Suprapubic skin (tissue), 4 donors: ENCODE measurements at regions not wholly inside any gene's neighbourhood (a gene's known extent, or its start where the extent isn't known, plus 50 kb on each side); places are given as distances from the start of the nearest gene placed in this dataset.

Experiments used
- DNase-seq, 2 donors: peaks; one replicate each; pipeline ENCODE4 v3.0.0-alpha.2; 2019; ENCODE audit warnings: low spot score in 2 of 2
- H3K27ac ChIP-seq: fragments of 200-600 bp; sonication (generic); one replicate; pipeline ENCODE4 v1.5.1; 2019
- H3K27me3 ChIP-seq: fragments of 200-600 bp; sonication (generic); one replicate; pipeline ENCODE4 v1.5.1; 2019
- H3K36me3 ChIP-seq: fragments of 200-600 bp; sonication (generic); one replicate; pipeline ENCODE4 v1.5.1; 2019
- H3K4me1 ChIP-seq: fragments of 200-600 bp; sonication (generic); one replicate; pipeline ENCODE4 v1.5.1; 2019
- H3K4me3 ChIP-seq: fragments of 200-600 bp; sonication (generic); one replicate; pipeline ENCODE4 v1.5.1; 2019; ENCODE audit warnings: mild to moderate bottlenecking
- H3K9me3 ChIP-seq: fragments of 200-600 bp; sonication (generic); one replicate; pipeline ENCODE4 v1.5.1; 2019
- CTCF ChIP-seq, 2 donors: fragments of 200-600 bp in 1 of 2; fragments of 450-650 bp in 1 of 2; sonication (generic) in 1 of 2; IDR thresholded peaks; one replicate each; pipeline ENCODE4 v1.5.1; 2016 to 2019; ENCODE audit warnings: antibody characterized with exemption in 2 of 2, mild to moderate bottlenecking in 1 of 2, moderate library complexity in 1 of 2
- EP300 ChIP-seq: sonication (generic); formaldehyde crosslinking; IDR thresholded peaks from one replicate; pipeline ENCODE4 v1.6.1; 2017; ENCODE audit warnings: antibody characterized with exemption
- POLR2A ChIP-seq, 2 donors: fragments of 450-650 bp; IDR thresholded peaks; one replicate each; pipeline ENCODE4 v1.6.1; 2017; ENCODE audit warnings: antibody characterized with exemption in 2 of 2, mild to moderate bottlenecking in 2 of 2, moderate library complexity in 2 of 2
- POLR2AphosphoS5 ChIP-seq, 3 donors: sonication (generic); formaldehyde crosslinking; IDR thresholded peaks; one replicate each; pipeline ENCODE4 v1.6.1; 2017; ENCODE audit warnings: antibody characterized with exemption in 3 of 3
- WGBS: methylation state at CpG from one replicate; pipeline ENCODE4 v1.1.5; 2018; 5-methylcytosine and 5-hydroxymethylcytosine counted together

GRCh38 chr12:24488906-24489619, 459.8 kb downstream of the BCAT1 start:
- Histone ChIP-seq H3K4me1 (peaks cover 27% of the 10 kb centered on the region), H3K27ac (no peak overlapping the region), H3K9me3 (no peaks in the 10 kb centered on the region), H3K36me3 (no peaks in the 10 kb centered on the region), H3K4me3 (no peak overlapping the region), H3K27me3 (no peaks in the 10 kb centered on the region)
- no peak for DNase-seq
- TF ChIP-seq POLR2A (IDR thresholded peaks at IDR 0.05) (no peak), EP300 (no peak), CTCF (IDR thresholded peaks at IDR 0.05) (no peak)
- WGBS: 58% methylated on average over 6 of the region's 6 CpGs

GRCh38 chr12:24488091-24488596, 460.8 kb downstream of the BCAT1 start:
- Histone ChIP-seq H3K4me3 (no peak overlapping the region), H3K9me3 (no peaks in the 10 kb centered on the region), H3K27me3 (no peaks in the 10 kb centered on the region), H3K27ac (no peak overlapping the region), H3K4me1 (peaks cover 27% of the 10 kb centered on the region), H3K36me3 (no peaks in the 10 kb centered on the region)
- TF ChIP-seq POLR2A (IDR thresholded peaks at IDR 0.05): no peak
- 73% methylated on average over 2 of the region's 2 CpGs for WGBS
- DNase-seq: no peak

- 62% methylated on average over 3 of the region's 3 CpGs for WGBS
- Histone ChIP-seq H3K27ac (no peak overlapping the region), H3K27me3 (no peaks in the 10 kb centered on the region), H3K36me3 (no peaks in the 10 kb centered on the region), H3K4me1 (peaks cover 27% of the 10 kb centered on the region), H3K9me3 (no peaks in the 10 kb centered on the region), H3K4me3 (no peak overlapping the region)
- DNase-seq: no peak
- no peak for TF ChIP-seq CTCF (IDR thresholded peaks at IDR 0.05)
- no peak for TF ChIP-seq POLR2A (IDR thresholded peaks at IDR 0.05)
- TF ChIP-seq POLR2AphosphoS5 (IDR thresholded peaks at IDR 0.05): no peak
- no peak for TF ChIP-seq EP300
Observed at GRCh38 chr12:24487606-24488005, 461.3 kb downstream of the BCAT1 start.

- Histone ChIP-seq H3K36me3 (no peaks in the 10 kb centered on the region), H3K4me1 (peaks cover 9% of the 10 kb centered on the region), H3K9me3 (no peaks in the 10 kb centered on the region), H3K27me3 (no peaks in the 10 kb centered on the region), H3K4me3 (no peak overlapping the region), H3K27ac (no peak overlapping the region)
- DNase-seq: no peak
- WGBS: 91% methylated on average over 3 of the region's 3 CpGs
- no peak for TF ChIP-seq CTCF (IDR thresholded peaks at IDR 0.05)
- TF ChIP-seq POLR2AphosphoS5 (IDR thresholded peaks at IDR 0.05): no peak
- TF ChIP-seq POLR2A (IDR thresholded peaks at IDR 0.05): no peak
- TF ChIP-seq EP300: no peak
Observed at GRCh38 chr12:24483732-24484131, 465.2 kb downstream of the BCAT1 start.

GRCh38 chr12:24482882-24483604, 465.9 kb downstream of the BCAT1 start:
- Histone ChIP-seq H3K27me3 (no peaks in the 10 kb centered on the region), H3K9me3 (no peaks in the 10 kb centered on the region), H3K27ac (no peak overlapping the region), H3K36me3 (no peaks in the 10 kb centered on the region), H3K4me3 (no peak overlapping the region), H3K4me1 (peaks cover 8% of the 10 kb centered on the region)
- no peak for TF ChIP-seq POLR2A (IDR thresholded peaks at IDR 0.05)
- no peak for TF ChIP-seq POLR2AphosphoS5 (IDR thresholded peaks at IDR 0.05)
- no peak for TF ChIP-seq EP300
- no peak for TF ChIP-seq CTCF (IDR thresholded peaks at IDR 0.05)
- no peak for DNase-seq
- 82% methylated on average over 3 of the region's 3 CpGs for WGBS
